Stimulated activated naive CD4-positive, alpha-beta T cell (primary cell): ENCODE measurements at regions not wholly inside any gene's neighbourhood (a gene's known extent, or its start where the extent isn't known, plus 50 kb on each side); places are given as distances from the start of the nearest gene placed in this dataset.
"Not testable (repeated sequence)": the region's sequence is repeated elsewhere in the genome, so short reads cannot be mapped to it uniquely, and the experiment has no call there.

Source experiments
- DNase-seq, 6 experiments: peaks; one replicate each; lab custom pipeline; 2025; lab: John Stamatoyannopoulos, UW

DNA sequence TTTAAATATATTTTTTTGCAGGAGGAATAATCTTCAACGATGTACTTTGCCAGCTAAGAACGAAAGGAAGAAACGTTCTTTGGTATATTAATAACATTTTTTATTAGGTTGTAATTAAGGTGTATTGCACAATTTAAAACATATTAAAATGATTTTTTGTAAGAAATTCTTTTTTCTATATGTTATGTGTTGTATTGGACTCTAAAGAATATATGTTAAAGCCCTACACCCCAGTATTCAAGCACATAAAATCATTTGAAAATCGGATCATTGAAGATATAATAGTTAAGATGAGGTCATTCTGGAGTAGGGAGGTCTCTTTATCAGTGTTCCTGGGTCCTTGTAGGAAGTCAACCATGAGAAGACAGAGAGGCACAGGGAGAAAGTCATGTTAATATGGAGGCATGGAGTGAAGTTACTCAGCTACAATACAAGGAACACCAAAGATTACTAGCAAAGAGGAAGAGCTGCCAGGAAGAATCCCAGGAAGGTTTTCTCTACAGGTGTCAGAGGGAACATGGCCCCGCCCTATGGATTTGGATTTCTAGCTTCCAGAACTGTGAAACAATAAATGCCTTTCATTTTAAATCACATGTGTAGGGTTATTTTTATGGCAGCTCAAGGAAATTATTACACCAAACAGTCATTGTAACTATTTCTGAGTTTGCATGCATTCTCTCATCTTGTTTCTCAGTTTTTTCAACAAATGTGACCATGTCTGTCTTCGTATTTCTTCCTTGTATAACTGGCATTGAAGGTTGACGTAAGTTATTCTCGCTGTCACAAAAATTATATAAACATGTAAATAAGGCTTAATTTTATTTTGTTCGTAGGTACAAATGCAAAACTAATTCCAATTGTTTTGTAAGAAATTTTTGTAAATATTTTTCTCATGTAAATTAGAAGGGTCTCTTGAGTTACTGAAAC lies 75.4 kb upstream of the VPREB1 start:
- DNase-seq: no peak

DNA sequence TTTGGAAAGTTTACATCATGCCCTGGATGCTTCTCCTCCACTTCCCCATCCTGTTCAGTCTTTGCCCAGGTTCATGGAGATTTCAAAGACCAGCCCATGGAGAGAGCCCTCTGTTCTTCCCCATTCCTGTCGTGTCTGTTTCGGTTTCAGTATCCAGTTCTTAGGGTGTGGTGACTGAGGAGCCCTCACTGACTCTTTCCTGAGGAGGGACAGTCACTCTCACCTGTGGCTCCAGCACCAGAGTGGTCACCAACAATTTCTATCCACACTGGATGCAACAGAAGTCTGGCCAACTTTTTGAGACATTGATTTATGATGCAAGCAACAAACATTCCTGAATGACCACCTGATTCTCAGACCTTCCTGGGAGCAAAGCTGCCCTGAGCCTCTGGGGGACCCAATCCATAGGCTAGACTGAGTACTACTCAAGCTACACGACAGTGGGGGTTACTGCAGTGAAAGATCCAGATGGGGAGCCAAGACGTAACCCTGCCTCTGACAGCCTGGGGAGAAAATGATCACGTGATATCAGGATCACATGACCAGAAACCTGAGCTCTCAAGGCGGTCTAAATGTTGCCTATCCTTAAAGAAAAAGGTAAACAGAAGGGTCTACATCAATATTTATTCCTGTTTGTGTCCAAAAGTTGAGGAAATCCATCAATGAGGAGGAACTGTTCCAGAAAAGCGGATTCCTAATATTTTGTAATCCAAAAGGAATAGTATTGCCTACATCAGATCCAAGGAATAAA lies 76.2 kb upstream of the VPREB1 start:
- peak in 2 of 6 experiments; percentile 5 to 7 for DNase-seq

DNA sequence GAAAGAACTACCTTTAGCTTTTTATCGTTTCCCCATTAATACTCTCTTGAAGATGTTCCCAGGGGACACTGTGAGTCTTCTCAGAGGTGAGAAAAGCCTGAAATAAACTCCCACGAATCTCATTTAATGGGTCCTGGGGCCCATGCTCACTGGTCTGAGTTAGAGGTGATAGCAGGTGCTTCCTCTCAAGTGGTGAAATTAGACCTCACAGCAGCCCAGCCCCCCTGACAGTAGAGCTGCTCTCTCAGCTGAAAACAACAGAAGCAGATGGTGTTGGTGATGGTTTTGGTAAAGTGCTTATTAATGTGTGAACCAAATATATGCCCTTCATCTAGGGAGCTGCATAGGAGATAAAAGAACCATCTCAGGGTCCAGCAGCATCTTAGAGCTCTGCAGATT lies 76.8 kb upstream of the VPREB1 start:
- no peak for DNase-seq

DNA sequence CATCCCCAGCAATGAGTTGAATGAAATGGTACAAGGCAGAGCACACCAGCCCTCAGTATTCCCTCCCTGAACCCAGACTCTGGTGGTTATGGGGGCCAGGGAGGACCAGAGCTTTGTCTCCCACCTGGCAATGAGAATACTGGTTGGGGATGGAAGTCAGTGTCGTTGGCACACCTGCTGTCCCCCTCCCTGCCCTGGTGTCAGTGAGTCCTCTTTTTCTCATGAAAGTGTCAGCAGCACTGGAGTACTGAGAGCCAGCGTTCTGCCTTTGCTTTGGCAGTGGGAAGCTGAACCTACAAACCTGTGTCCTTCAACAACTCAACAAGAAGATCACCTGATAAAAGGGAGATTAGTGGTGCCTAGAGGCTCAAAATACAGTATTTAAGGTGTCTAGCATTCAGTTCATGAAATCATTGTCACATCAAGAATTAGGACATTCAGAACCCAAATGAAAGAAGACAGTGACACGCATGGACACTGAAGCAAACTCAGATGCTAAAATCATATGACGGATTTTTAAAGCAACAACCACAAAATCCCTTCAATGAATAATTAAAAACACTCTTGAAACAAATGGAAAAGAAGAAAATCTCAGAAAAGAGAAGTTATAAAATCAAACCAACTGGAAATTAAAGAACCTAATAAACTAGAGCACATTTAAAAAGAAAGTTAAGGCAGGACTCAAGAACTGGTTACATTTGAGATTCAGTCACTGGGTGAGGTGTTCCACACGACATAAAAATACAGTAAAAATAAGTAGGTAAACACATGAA lies 77.5 kb upstream of the VPREB1 start:
- DNase-seq: no peak

DNA sequence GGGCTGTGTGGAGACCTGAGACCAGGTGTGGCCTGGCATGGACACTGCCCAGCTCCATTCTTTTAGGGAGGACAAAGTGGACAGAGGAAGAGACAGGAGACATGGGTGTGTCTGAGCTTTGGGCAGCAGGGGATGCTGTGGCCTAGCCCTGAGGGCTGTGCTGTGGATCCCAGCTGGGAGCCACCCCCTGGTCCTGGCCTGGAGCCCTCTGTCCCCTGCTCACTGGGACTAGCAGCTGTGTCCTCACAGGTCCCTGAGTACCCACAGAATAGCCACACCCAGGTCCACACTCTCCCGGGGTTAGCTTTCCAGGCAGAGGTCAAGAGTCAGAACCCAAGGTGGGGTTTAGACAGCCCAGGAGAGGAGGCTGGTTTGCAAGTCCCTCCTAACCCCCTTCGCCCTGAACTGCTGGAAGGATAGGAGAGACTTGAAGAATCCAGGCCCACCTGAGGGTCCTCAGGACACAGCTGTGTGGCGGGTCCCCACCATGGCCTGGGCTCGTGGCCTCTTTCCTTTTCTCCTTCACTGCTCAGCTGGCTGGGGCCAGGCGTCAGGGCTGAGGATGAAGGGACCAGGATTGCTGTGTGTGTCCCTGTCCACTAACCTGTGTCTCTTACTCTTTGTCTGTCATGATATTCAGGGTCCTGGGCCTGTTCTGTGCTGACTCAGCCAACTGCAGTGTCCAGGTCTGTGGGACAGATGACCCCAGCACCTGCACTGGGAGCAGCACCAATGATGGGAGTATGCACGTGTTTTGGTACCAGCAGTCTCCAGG lies 78.5 kb upstream of the VPREB1 start:
- DNase-seq: no peak

DNA sequence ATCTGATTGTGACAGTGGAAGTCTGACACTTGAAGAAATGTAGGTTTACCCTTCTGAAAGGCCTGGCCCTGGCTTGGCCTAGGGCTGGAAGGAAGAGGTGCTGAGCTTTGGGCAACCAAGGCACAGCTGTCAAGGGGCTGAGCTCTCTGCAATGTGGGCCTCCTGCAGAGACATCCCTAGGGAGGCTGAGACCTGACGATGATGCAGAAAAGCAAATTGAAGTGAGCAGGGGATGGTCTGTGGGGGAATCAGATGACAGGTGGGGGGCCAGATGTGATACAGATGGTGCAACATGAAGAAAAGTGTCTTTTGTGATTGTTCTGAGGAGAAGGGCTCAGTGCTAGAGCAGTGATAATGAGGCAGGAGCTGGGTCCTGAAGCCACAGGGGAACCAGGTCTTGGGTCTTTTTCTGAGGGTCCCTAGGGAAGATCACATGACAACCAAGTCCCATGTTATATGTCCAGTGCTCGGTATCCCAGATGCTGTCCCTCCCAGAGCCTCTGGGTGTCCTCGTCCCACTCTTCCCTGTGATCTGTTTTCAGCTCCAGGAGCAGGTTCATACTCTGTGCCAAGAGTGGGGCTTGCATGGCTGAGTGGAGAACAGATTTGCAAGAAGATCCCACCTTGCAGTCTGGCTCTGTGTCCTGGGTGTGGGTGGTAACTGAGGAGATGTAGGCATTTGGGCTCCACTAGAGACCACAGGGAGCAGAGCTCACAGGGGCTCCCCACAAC lies 79.9 kb upstream of the VPREB1 start:
- no peak for DNase-seq

DNA sequence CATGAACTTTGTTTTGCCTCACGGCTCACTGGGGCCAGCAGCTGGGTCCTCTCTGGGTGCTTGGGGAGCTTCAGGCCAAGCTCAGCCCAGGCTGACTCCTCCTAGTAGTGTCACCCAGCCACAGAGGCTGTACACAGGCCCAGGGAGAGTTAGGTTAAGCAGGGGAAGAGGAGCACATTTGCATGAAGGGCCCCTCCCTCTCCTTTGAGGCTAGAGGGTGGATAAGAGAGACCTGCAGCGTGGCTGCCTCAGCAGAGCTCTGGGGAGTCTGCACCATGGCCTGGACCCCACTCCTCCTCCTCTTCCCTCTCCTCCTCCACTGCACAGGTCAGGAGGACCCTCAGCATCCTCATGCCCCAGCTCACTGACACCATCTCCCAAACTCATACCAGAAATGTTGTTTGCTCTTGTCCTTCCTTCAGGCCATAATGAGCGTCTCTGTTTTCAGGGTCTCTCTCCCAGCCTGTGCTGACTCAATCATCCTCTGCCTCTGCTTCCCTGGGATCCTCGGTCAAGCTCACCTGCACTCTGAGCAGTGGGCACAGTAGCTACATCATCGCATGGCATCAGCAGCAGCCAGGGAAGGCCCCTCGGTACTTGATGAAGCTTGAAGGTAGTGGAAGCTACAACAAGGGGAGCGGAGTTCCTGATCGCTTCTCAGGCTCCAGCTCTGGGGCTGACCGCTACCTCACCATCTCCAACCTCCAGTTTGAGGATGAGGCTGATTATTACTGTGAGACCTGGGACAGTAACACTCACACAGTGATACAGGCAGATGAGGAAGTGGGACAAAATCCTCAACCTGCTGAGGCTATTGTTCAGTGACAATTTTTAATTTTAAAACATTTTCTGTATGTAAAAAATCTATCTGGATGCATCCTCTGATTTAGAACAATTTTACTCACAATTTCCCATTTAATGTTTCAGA lies 82.4 kb upstream of the VPREB1 start:
- no peak for DNase-seq

DNA sequence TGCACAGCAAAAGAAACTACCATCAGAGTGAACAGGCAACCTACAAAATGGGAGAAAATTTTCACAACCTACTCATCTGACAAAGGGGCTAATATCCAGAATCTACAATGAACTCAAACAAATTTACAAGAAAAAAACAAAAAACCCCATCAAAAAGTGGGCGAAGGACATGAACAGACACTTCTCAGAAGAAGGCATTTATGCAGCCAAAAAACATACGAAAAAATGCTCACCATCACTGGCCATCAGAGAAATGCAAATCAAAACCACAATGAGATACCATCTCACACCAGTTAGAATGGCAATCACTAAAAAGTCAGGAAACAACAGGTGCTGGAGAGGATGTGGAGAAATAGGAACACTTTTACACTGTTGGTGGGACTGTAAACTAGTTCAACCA lies 83.8 kb upstream of the VPREB1 start:
- DNase-seq: not testable (repeated sequence)

DNA sequence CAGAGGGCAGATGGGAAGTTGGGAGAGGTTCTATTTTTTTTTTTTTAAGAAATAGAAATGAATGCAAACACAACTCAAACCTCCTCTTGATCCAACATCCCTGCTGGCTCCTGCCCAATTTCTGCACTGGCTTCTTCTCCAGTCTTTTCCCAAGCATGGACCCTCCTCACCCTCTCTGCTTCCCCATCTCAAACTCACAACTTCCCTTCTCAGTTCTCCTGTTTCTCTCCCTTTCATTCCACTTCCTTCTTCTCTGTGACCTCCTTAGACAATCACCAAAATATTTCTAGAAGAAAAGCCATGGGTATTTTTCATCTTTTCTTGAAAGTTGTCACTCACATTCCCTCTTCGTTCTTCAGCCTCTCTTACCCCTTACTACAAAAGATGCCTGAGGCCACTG lies 85.2 kb upstream of the VPREB1 start:
- DNase-seq: no peak

DNA sequence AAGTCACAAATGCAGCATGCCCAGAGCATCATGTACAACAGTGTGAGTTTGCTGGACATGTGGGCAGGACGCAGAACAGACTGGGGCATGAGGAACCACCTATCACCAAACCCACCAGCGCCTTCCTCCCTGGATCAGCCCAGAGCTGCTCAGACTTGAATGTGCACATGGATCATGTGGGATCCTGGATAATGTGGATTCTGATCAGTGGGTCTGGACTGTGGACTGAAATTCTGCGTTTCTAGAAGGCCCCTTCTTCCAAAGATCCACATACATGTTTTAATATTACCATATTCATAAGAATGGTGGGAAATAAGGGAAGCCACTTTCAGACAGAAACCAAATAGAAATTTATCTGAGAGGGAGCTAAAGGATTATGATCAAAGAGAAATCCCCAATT lies 85.6 kb upstream of the VPREB1 start:
- DNase-seq: no peak

DNA sequence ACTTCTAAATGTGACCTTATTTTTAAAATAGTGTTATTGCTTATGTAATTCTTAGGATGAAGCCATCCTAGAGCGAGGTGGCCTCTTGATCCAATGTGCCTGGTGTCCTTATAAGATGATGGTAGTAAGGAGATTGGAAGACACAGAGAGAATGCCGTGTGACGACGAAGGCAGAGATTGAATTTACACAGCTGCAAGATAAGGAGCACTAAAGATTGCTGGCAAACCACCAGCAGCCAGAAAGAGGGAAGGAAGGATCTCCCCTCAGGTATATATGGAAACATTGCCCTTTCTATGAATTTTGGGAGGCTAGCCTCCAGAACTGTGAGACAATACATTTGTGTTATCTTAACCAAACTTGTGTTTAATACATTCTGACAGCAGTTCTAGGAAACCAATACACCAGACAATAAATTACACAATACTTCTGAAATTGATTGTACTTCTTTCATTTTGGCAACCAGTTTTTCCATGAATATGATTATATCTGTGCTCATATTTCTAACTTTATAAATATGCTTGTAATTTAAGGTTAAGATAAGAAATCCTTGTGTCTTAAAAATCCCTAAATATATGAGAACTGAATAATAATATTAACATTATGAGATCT lies 86.3 kb upstream of the VPREB1 start:
- no peak for DNase-seq

DNA sequence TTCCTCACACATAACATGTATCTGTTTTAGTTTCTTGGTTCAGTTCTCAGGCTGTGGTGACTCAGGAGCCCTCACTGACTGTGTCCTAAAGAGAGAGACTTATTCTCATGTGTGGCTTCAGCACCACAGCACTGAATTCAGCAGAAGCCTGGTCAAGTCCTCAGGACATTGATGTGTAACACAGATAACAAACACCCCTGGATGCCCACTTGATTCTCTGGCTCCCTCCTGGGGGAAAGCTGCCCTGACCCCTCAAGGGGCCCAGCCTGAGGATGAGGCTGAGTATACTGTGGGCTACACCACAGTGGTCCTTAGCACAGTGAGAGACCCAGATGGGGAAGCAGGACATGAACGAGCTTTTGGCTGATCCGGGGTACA lies 87.2 kb upstream of the VPREB1 start:
- DNase-seq: no peak

DNA sequence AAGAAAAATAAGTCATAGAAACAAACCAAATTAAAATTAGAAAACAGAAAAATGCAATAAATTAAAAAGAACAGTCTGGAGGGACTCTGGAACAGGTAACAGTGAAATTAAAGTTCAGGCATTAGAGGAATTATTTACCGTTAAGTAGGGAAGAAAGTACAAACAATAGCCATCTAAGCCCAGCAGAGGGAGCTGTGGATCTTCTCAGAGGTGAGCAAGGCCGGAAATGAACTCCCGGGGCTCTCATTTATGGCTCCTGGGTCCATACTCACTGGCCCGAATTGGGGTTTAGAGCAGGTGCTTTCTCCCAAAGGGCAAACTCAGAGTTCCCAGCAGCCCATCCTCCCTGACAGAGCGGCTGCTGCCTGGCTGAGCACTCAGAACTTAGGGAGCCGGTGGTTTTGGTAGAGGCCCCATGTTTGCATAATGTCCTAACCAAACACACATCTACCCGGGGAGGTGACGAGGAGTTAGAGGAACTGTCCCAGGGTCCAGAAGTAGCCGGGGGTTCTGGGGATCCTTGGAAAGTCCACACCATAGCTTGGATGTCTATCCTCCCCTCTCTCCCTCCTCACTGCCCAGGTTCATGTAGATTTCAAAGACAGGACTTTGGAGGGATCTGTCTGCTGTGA lies 87.8 kb upstream of the VPREB1 start:
- DNase-seq: peak; percentile 13 to 59 (median 34)

DNA sequence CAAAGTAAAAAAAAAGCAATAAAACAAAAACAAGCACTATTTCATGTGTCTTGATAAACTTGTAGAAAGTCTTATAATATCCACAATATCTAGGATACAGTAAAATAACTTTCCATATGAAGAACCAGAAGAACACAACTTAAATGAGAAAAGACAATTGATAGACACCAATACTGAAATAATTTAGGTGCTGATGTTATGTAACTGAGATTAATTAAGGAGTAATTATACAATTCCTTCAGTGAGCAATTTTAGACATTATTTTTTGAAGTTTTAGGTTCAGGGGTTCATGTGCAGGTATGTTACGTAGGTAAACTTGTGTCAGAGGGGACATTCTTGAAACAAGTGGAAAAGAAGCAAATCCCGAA lies 88.3 kb upstream of the VPREB1 start:
- no peak for DNase-seq

DNA sequence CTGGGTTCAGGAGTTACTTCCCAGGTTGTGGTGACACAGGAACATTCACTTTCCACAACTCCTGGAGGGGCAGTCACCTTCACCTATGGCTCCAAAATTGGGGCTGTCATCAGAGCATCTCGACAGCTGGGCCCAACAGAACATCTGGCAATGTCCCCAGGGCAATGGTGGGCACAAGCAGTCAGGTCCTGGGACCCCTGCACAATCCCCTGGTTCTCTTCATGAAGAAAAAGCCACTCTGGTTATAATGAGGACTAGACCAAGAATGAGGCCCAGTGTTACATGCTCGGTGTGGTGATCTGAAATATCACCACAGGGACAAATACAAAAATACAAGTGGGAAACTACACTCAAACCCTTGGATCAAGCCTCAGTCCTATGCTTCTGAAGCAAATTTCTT lies 89.0 kb upstream of the VPREB1 start:
- no peak for DNase-seq

DNA sequence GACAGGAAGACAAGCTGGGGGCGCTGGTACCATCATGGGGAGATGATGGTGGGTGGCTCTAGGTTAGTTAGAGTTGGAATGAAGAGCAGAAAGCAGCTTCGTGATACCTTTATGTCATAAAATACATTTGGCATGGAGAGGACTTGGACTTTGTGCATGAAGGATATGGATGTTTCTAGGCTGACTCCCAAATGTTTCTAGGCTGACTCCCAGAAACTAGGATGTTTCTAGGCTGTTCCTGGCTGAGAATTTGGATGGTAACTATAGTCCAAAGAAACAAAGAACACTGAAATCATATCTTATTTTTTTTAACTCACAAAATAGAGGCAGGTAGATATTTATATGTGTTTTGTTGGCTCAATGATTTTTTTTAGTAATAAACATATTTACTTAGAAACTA lies 89.4 kb upstream of the VPREB1 start:
- no peak for DNase-seq

DNA sequence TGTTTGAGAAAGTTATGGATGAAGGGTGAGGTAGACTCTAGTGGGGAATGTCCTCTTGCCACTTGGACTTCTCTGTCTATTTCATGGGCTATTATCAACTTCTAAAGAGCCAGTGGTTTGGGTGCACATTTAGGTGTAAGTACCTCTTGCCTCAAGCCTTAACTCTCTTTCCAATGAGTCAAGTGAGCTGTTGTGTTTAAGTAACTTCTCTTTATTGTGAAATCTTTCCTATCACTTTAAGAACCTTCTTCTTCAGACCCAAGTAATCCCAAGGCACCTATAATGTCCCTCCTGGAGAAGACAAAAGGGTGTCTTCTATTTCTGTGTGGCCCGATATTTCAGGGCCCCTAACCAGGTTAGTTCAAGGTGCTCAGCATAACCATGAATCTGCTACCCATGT lies 90.5 kb upstream of the VPREB1 start:
- no peak for DNase-seq

DNA sequence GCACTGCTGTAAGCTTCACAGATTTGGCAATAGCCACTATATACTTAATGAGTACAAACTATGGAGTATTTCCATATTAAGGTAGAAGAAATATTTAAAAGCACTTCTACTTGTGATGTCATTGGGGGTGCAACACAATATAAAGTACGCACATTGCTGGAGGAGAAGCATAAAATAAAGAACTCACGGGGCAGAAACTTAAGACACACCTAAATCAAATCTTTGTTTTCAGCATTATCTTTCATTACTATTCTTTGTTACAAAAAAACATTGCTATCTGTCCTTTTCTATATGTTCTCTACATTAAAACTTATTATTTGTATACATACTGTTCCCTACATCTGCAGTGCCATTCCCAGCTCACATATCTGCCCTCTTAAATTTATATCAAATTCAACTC lies 93.3 kb upstream of the VPREB1 start:
- DNase-seq: no peak

DNA sequence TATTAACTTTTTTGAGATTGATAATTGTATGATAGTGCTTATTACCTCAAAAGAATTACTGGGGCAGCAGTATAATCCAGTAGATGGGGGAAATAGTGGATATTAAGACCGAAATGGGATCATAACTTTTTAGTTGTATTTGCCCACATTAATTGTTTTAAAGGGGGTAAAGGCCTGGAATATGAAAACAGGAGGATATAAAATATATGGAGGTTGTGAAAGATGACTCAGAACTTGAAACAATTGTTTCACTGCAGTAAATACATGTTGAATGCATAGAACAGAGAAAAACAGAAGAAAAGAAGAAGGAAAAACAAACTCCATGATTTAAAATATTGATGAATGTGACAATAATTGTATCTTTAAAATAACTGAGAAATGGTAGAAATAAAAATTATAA lies 94.1 kb upstream of the VPREB1 start:
- DNase-seq: no peak
